ENCODE measurements at regions not wholly inside any gene's neighbourhood (a gene's known extent, or its start where the extent isn't known, plus 50 kb on each side); places are given as distances from the start of the nearest gene placed in this dataset.

GRCh38 chr1:25109531-25109951 is 122.8 kb downstream of the SYF2 start:
- peaks cover 5 to 16% of the 10 kb centered on the region in 2 donors for H3K36me3 Mint-ChIP-seq
- no peak for DNase-seq

GRCh38 chr1:25107643-25108010 is 124.7 kb downstream of the SYF2 start:
- peaks cover 0 to 14% (median 8%) of the 10 kb centered on the region in 3 donors for H3K4me1 Mint-ChIP-seq
- ATAC-seq (ENCODE audit: low read depth in 2 of 2) (no peak), DNase-seq (no peak)
- peaks cover 0 to 16% (median 8%) of the 10 kb centered on the region in 3 donors for H3K27me3 Mint-ChIP-seq
- H3K36me3 Mint-ChIP-seq, result peaks cover 5 to 16% of the 10 kb centered on the region in 2 donors
- peaks cover 8 to 16% (median 11%) of the 10 kb centered on the region in 7 donors for H3K9me3 Mint-ChIP-seq
- H3K27ac Mint-ChIP-seq, result no peak overlapping the region
- H3K4me3 Mint-ChIP-seq, result no peak overlapping the region

More at GRCh38 chr1:25109531-25109951, 122.8 kb downstream of the SYF2 start:
- H3K27ac Mint-ChIP-seq, result peak overlapping the region in 4 of 6 donors; percentile 1 to 72 (median 22)
- peaks cover under 1 to 12% (median 12%) of the 10 kb centered on the region in 3 donors for H3K27me3 Mint-ChIP-seq
- peak; percentile 75 to 76 for ATAC-seq (ENCODE audit: low read depth in 2 of 2)
- peaks cover 8 to 16% (median 11%) of the 10 kb centered on the region in 7 donors for H3K9me3 Mint-ChIP-seq
- H3K4me1 Mint-ChIP-seq, result peaks cover 0 to 14% (median 8%) of the 10 kb centered on the region in 3 donors
- peak overlapping the region in 1 of 8 donors; percentile 63 for H3K4me3 Mint-ChIP-seq

DNA sequence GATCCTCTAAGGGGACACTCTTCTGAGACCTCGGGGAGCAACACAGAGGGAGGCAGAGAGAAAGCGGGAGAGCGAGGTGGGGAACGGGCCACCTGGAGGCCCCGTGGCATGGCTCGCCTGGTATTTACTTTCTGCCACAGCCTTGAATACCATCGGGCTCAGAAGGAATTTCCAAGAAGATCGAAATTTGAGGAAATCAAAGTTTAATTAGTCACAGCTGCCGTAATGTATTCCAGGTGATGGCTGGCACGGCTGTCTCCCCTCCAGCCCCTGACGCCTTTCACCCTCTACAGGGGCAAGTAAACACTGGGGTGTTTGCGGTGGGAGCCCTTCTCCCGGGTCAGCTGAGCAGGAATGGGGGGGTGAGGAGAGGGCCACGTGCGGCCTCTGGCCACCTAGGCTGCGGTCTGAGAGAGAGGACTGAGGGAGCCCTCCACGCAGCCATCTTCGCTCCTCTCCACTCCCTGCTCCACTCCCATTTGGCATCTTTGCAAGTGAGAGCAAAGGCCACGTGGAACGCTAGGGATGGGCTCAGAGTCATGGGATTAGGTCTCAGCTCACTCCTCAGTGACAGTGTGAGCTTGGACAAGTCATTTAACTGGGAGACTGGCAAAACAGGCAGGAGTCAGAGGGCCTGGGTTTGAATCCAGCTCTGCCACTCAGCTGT is 125.2 kb downstream of the SYF2 start:
- DNase-seq, result no peak
- peaks cover 0 to 17% (median 8%) of the 10 kb centered on the region in 3 donors for H3K4me1 Mint-ChIP-seq
- no peak for ATAC-seq (ENCODE audit: low read depth in 2 of 2)
- no peak overlapping the region for H3K27ac Mint-ChIP-seq
- H3K36me3 Mint-ChIP-seq, result peaks cover 5 to 16% of the 10 kb centered on the region in 2 donors
- H3K9me3 Mint-ChIP-seq, result peaks cover 8 to 16% (median 11%) of the 10 kb centered on the region in 7 donors
- no peak overlapping the region for H3K4me3 Mint-ChIP-seq
- peaks cover 0 to 16% (median 8%) of the 10 kb centered on the region in 3 donors for H3K27me3 Mint-ChIP-seq

DNA sequence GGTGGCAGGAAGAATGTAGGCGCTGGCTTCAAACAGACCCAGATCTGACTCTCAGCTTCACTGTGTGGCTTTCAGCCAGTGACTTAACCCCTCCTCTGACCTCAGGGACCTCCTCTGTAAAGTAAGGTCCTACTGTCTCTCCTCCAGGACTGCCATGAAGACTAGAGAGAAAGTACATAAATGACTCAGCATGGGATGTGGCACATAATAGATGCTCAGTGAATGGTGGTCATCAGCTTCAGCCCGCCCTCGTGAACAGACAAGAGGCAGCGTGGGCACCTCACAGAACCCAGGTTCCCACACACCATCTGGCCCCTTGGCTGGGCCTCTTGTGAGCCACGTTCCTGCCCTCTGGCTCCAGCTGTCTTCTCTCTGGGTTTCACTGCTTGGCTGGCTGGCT is 126.0 kb downstream of the SYF2 start:
- DNase-seq (no peak), ATAC-seq (ENCODE audit: low read depth in 2 of 2) (no peak)
- no peak overlapping the region for H3K27ac Mint-ChIP-seq
- H3K36me3 Mint-ChIP-seq, result peaks cover 5 to 16% of the 10 kb centered on the region in 2 donors
- peaks cover 3 to 22% (median 13%) of the 10 kb centered on the region in 3 donors for H3K4me1 Mint-ChIP-seq
- H3K4me3 Mint-ChIP-seq, result no peak overlapping the region
- peaks cover 0 to 16% (median 8%) of the 10 kb centered on the region in 3 donors for H3K27me3 Mint-ChIP-seq
- peaks cover 8 to 16% (median 11%) of the 10 kb centered on the region in 7 donors for H3K9me3 Mint-ChIP-seq

- DNase-seq (no peak), ATAC-seq (ENCODE audit: low read depth in 2 of 2) (no peak)
- Mint-ChIP-seq H3K27ac (no peak overlapping the region), H3K36me3 (peaks cover 5 to 16% of the 10 kb centered on the region in 2 donors), H3K27me3 (peaks cover 0 to 16% (median 8%) of the 10 kb centered on the region in 3 donors), H3K4me3 (no peak overlapping the region), H3K9me3 (peaks cover 8 to 16% (median 11%) of the 10 kb centered on the region in 7 donors), H3K4me1 (peaks cover 8 to 25% (median 18%) of the 10 kb centered on the region in 3 donors)
These were observed 126.5 kb downstream of the SYF2 start for GRCh38 chr1:25105836-25106235.

DNA sequence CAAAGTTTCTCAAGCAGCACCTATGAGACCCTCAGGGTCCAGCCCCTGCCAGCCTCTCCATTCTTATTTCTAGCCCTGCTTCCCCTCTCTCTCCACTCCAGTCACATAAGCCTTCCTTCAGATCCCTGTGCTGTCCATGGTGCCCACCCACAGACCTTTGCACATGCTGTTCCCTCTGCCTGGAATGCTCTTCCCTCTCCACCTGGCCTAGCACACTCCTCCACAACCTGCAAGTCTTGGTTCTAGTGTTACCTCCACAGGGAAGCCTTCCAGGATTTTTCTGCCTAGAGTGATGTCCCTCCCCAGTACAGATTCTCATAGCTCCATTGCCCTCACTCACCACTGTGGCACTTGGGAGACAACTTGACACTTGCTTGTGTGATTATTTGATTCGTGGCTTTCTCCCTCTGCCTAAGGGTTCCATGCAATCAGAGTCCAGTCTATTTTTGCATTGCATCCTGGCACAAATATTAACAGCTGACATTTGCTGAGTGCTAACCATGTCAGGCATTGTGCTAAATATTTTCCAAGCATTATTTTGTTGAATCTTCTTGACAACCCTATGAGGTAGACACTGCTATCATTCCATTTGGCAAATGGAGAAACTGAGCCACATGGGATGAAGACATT is 127.3 kb downstream of the SYF2 start:
- Mint-ChIP-seq H3K9me3 (peaks cover 8 to 16% (median 11%) of the 10 kb centered on the region in 7 donors), H3K4me3 (no peak overlapping the region), H3K36me3 (peaks cover 5 to 16% of the 10 kb centered on the region in 2 donors), H3K27me3 (peaks cover 0 to 16% (median 8%) of the 10 kb centered on the region in 3 donors), H3K4me1 (peaks cover 13 to 33% (median 25%) of the 10 kb centered on the region in 3 donors), H3K27ac (no peak overlapping the region)
- no peak for DNase-seq
- no peak for ATAC-seq (ENCODE audit: low read depth in 2 of 2)

- H3K9me3 Mint-ChIP-seq, result peaks cover 0 to 5% (median 0%) of the 10 kb centered on the region in 7 donors
- no peak for ATAC-seq (ENCODE audit: low read depth in 2 of 2)
- DNase-seq, result no peak
- peak overlapping the region in 1 of 6 donors; percentile 7 for H3K27ac Mint-ChIP-seq
- H3K36me3 Mint-ChIP-seq, result peaks cover 0 to 2% of the 10 kb centered on the region in 2 donors
- no peak overlapping the region for H3K4me3 Mint-ChIP-seq
- peaks cover 22 to 32% (median 28%) of the 10 kb centered on the region in 3 donors for H3K4me1 Mint-ChIP-seq
- peaks cover 0 to 16% (median 8%) of the 10 kb centered on the region in 3 donors for H3K27me3 Mint-ChIP-seq
These were observed 129.0 kb downstream of the SYF2 start for GRCh38 chr1:25103164-25103795.

DNA sequence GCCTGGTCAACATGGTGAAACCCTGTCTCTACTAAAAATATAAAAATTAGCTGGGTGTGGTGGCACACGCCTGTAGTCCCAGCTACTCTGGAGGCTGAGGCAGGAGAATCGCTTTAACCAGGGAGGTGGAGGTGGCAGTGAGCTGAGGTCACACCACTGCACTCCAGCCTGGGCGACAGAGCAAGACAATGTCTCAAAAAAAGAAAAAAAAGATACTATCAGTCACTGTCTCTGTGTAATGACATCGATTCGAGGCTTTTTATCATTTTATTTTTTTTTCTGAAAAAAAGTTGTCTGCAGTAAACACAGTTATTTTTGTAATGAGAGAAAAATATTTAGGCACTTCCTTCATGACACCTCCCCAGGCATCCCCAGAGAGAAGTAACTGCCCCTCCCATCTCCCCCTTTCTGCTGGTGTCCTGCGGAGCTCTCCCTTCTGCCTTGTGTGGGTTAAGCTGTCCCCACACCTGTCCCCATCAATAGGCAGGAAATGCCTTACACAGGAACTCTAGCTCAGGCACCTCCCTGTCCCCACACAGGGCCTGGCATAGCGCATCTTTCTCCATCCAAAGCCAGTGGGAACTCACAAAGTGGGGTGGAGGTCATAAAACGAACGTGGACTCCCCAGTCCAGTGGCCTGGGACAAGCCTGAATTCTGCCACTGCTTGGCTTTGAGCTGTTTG is 132.0 kb downstream of the SYF2 start:
- peaks cover 26 to 36% (median 28%) of the 10 kb centered on the region in 3 donors for H3K4me1 Mint-ChIP-seq
- peak overlapping the region in 5 of 8 donors; percentile 7 to 72 (median 45) for H3K4me3 Mint-ChIP-seq
- H3K36me3 Mint-ChIP-seq, result no peaks in the 10 kb centered on the region
- H3K9me3 Mint-ChIP-seq, result peaks cover 0 to 1% (median 0%) of the 10 kb centered on the region in 7 donors
- H3K27ac Mint-ChIP-seq, result no peak overlapping the region
- no peak for DNase-seq
- no peak for ATAC-seq (ENCODE audit: low read depth in 2 of 2)
- H3K27me3 Mint-ChIP-seq, result peaks cover 0 to 10% (median 8%) of the 10 kb centered on the region in 3 donors

GRCh38 chr1:25099343-25099951 is 132.9 kb downstream of the SYF2 start:
- peaks cover 0 to 3% (median 0%) of the 10 kb centered on the region in 3 donors for H3K27me3 Mint-ChIP-seq
- H3K9me3 Mint-ChIP-seq, result peaks cover 0 to 1% (median 0%) of the 10 kb centered on the region in 7 donors
- ATAC-seq (ENCODE audit: low read depth in 2 of 2) (peak; percentile 45 to 52), DNase-seq (no peak)
- no peaks in the 10 kb centered on the region for H3K36me3 Mint-ChIP-seq
- H3K4me1 Mint-ChIP-seq, result peaks cover 26 to 39% (median 28%) of the 10 kb centered on the region in 3 donors
- H3K27ac Mint-ChIP-seq, result peak overlapping the region in 3 of 6 donors; percentile 39 to 69 (median 41)
- H3K4me3 Mint-ChIP-seq, result peak overlapping the region in 5 of 8 donors; percentile 21 to 58 (median 44)

GRCh38 chr1:25098717-25099116 is 133.6 kb downstream of the SYF2 start:
- Mint-ChIP-seq H3K4me1 (peaks cover 26 to 41% (median 28%) of the 10 kb centered on the region in 3 donors), H3K27me3 (no peaks in the 10 kb centered on the region), H3K27ac (no peak overlapping the region), H3K9me3 (peaks cover 0 to 1% (median 0%) of the 10 kb centered on the region in 7 donors), H3K36me3 (no peaks in the 10 kb centered on the region), H3K4me3 (peak overlapping the region in 2 of 8 donors; percentile 9 to 21)
- ATAC-seq (ENCODE audit: low read depth in 2 of 2), result no peak
- DNase-seq, result no peak

GRCh38 chr1:25096307-25097150 is 135.8 kb downstream of the SYF2 start:
- Mint-ChIP-seq H3K27me3 (no peaks in the 10 kb centered on the region), H3K36me3 (no peaks in the 10 kb centered on the region), H3K27ac (no peak overlapping the region), H3K4me1 (peaks cover 25 to 40% (median 25%) of the 10 kb centered on the region in 3 donors), H3K4me3 (no peak overlapping the region), H3K9me3 (peaks cover 0 to 1% (median 0%) of the 10 kb centered on the region in 7 donors)
- no peak for DNase-seq
- ATAC-seq (ENCODE audit: low read depth in 2 of 2), result no peak

All from naive B cell (primary cell).